H1 (cell line): ENCODE measurements at regions not wholly inside any gene's neighbourhood (a gene's known extent, or its start where the extent isn't known, plus 50 kb on each side); places are given as distances from the start of the nearest gene placed in this dataset.

Experiments
- CTCF ChIP-seq, 3 experiments: IDR thresholded peaks; 1 replicate in 2 of 3; 2 replicates in 1 of 3; pipeline versions ENCODE4 v1.5.1 to v1.6.1; 2011; ENCODE audit warnings: low read length in 3 of 3, mild to moderate bottlenecking in 3 of 3, inconsistent platforms in 2 of 3, low read depth in 1 of 3, moderate library complexity in 1 of 3; ENCODE audit not compliant: insufficient read depth in 1 of 3; ENCODE audit errors: control extremely low read depth in 1 of 3
- MAFK ChIP-seq: IDR thresholded peaks from 2 replicates; pipeline ENCODE4 v1.6.1; 2012; ENCODE audit warnings: low read depth, mild to moderate bottlenecking, improper control_type of control experiment, low read length
- POLR2AphosphoS5 ChIP-seq: IDR thresholded peaks from 2 replicates; pipeline ENCODE4 v1.6.1; 2011; ENCODE audit warnings: low read depth, low read length
- USF2 ChIP-seq: IDR thresholded peaks from 2 replicates; pipeline ENCODE4 v1.6.1; 2011; ENCODE audit warnings: low read length, improper control_type of control experiment

- TF ChIP-seq USF2 (no peak), POLR2AphosphoS5 (no peak), CTCF (IDR thresholded peaks at IDR 0.05; ENCODE audit: control extremely low read depth in 1 of 3, insufficient read depth in 1 of 3, low read depth in 1 of 3, low read length in 3 of 3) (no peak), MAFK (no peak)
Observed at GRCh38 chrX:40374486-40374885, 206.3 kb upstream of the ATP6AP2 start.
